Activated CD4-positive, alpha-beta T cell treated with anti-CD3 and anti-CD28 coated beads for 48 hours (primary cell): ENCODE measurements at regions not wholly inside any gene's neighbourhood (a gene's known extent, or its start where the extent isn't known, plus 50 kb on each side); places are given as distances from the start of the nearest gene placed in this dataset.
"Not testable (repeated sequence)": the region's sequence is repeated elsewhere in the genome, so short reads cannot be mapped to it uniquely, and the experiment has no call there.

Experiments used
- DNase-seq: peaks from one replicate; pipeline ENCODE4 v3.0.0-alpha.2; 2020

DNA sequence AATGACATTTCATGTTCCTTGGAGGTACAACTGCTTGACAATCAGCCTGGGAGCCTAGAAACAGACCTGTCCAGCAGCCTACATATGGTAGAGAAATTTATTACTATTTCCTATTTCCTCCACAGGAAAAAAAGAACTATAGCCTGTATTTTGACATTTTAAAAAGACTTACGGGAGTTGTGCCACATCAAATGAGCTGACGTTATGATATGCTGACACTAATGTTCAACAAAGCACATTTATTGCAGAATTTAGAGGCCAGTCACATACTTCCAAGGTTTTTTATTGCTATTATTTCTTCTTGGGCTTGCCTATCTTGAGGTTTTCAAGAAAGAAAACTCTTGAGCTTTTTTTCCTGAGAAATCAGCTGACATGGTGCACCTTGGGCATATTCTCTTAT lies 305.3 kb downstream of the LRIG3 start:
- no peak for DNase-seq

DNA sequence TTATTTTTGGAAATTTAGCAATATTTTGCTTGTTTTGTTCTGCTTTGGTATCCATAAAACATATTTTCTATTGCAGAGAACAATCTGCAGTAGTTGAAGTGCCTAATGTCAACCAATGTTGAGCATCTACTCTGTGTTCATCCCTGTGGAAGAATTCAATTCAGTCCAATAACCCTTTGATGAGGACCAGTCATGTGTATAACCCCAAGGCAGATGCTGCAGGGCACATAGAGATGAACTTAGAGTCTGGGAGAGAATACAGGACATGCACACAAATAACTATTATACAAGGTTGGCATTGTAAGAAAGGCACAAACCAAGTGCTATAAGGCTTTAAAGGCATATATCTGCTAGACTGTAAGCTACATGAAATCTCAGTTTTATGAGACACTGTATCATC lies 304.7 kb downstream of the LRIG3 start:
- no peak for DNase-seq

DNA sequence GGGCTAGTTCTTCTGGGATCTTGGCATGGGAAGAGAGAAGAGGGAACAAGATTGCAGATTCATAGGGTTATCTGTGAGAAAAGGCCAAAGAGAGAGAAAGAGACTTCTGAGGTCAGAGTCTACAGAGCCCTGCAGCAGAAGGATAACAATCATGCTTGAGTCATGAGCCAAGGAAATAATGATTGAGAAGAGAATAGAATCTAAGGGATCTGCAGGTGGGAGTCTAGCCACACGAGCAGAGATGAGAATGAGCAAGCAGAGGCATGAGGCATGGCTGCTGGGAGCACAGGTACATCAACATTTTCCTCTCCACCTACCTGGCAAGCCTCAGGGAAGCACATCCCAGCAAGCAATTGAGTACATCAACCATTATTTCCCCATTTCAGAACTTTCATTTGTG lies 303.7 kb downstream of the LRIG3 start:
- no peak for DNase-seq

DNA sequence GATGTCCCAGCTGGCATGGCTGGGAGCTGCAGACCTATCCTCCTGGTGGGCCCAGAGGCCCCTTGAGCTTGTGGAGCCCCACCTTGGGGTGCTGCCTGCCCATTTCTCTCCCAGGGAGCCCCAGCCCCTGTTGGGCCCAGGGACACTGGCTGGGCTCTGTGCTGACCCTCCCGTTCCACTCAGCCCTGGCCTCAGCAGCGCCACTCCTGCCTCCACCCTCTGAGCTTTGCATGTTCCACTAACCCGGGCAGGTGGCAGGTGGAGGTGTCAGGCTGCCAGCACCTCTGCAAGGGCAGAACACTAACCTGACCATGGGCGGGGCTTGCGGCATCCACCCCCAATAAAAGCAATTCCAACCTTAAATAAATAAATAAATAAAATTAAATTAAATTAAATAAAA lies 299.2 kb downstream of the LRIG3 start:
- no peak for DNase-seq

DNA sequence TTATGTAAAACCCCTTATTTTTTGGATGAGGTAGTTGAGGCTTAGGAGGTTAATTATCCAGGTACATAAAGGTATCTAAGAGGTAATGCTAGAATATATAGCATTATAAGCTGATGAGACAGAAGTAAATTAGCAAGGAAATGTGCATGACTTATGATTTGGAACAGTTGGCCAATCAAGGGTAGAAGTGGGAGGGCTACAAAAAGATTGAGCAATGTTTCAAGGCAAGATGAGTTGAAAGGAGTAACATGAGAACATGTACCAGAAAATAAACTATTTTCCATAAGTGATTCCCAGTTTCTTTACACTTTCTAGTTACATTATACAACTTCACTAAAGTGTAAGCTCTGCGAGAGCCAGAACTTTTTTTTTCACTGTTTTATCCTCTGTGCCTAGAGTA lies 290.9 kb downstream of the LRIG3 start:
- DNase-seq: no peak

DNA sequence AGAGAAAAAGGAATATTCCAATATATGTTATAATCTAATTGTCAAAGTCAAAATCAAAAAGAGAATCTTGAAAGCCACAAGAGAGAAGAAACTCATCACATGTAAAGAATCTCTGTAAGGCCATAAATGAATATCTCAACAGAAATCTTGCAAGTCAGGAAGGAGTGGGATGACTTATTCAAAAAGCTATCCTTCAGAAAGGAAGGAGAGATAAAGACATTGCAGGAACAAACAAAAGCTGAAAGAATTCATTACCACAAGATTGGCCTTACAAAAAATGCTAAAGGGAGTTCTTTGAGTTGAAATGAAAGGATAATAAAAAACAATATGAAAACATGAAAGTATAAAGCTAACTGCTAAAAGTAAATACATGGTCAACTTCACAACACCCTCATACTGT lies 286.8 kb downstream of the LRIG3 start:
- no peak for DNase-seq

DNA sequence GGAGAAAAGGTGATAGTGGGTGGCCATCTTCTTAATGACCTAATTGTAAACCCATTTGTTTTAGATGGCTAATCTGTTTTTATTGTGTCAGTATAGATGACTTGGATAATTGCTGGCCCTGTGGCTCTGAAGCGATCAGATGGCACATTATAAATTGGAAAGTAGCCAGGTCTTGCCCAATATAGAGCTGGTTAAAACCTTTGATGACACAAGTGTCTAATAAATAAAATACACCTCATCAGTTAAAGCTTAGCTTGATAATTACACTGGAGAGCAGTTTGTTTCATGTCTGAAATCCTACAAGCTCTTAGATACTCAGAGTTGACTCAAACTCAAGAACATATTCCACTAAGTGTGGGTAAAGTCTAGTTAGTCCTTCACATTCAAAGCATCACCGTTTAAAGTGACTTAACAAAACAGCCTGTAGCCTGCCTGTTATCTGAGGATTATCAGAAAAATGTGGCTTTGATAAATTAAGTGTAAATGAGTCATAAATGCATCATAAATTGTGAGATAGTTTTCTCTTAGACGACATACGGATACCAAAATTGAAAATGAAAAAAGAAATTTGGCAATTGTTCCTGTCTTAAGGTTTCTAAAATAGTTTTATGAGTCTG lies 280.9 kb downstream of the LRIG3 start:
- DNase-seq: no peak

DNA sequence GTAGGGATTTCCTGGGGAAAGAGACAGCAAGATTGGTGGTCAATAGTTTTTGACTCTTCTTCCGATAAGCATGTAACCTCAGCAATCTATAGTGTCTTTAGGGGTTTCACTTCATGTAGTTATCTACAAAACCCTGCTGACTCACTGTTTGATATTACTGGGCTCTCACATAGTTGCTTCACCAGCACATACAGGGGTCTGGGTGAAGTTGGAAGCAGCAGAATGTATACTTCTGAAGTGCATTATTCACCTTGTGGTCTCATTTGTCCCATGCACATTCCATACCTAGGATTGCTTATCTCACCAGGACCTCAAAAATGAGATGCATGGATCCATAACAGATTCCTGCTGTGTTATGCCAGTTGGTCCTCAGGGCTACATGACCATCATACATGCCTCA lies 280.0 kb downstream of the LRIG3 start:
- DNase-seq: no peak

DNA sequence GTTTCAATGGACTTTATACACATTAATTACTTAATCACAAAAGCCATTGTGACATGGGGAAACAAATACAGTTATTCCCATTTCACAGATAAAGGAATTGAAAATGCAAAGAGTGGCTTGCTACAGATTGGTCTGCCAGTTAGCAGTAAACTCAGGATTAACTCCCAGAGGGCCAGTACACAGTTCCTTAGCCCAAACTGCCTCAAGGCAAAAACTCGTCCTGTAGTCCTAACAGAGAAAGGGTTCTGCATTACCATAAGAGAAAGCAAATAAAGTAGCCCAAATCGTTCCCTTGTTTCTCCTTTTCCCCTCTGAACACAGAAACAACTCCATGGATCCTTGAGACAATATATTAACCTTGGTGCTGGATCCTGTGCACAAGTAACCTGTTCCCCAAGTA lies 274.4 kb downstream of the LRIG3 start:
- no peak for DNase-seq

DNA sequence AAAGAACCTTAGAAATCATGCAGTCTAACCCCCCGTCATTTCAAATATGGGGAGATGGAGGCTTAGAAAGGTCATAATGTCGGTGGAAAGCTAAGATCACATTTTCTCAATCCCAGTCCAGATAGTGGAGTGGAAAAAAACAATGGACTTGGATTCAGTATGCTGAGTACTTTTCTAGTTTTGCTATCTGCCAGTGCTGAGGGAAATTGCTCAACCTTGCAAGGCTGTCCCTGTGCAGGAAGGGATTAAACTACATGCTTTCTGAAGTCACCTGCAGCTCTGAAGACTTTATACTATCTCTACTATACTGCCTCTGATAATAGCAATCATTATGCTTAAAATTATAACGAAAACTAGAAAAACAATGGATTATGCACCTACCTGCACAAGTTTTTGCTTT lies 272.8 kb downstream of the LRIG3 start:
- no peak for DNase-seq

DNA sequence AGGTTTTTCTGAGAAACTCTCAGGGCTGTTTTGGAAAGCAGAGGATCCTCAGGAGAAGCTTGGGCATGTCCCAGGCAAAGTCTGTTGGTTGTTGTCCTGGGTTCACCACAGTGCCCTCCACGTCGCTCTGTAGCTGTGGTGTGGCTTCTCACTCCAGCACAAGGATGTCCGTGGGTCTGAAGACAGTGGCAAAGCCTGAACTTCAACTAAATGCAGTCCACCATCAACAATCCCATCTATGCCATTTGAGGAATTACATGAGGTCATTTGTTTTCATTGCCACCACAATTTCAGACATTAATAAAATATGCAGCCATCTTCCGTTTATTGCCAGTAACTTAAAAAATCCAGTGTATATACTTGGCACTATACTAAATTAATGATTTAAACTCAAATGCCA lies 272.1 kb downstream of the LRIG3 start:
- no peak for DNase-seq

DNA sequence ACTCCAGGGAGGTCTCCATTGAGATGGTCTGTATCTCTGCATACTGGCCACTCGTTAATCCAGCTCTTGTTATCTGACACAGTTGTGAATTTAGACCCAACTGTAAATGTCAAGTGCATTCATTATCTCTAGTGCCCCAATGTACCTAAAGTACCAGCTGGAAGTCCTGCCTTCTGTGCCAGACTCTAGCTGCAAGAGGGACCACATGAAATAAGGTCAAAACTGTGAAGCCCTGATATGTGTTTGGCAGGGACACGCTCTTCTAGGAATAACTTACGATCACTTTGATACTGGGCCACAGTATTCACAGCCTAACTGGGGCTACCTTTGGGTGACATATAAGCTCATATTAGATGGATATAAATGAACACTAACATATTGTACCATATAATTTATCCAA lies 268.5 kb downstream of the LRIG3 start:
- DNase-seq: no peak

DNA sequence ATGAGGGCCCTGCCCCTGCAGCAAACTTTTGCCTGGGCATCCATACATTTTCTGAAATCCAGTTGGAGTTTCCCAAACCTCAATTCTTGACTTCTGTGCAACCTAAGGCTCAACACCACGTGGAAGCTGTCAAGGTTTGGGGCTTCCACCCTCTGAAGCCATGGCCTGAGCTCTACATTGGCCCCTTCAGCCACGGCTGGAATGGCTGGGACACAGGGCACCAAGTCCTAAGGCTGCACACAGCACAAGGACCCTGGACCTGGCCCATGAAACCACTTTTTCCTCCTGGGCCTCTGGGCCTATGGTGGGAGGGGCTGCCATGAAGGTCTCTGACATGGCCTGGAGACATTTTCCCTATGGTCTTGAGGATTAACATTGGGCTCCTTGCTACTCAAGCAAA lies 266.3 kb downstream of the LRIG3 start:
- no peak for DNase-seq

DNA sequence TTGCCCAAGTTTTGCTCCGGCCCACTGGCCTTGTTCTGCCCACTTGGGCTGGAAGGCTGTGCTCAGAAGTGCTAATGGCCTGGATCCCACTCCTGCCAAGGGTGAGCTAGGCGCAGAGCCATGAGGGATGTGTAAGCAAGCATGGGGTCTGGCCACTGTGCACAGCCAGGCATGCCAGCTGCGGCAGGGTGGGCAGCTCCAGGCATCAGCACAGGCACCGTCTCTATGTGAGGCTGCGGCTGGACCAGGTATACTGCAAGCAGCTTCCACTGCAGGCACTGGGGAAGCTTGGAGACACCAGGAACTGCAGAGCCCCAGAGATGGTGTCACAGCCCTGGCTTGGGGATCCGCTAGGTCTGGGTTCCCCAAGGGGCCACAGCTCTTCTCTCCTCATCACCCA lies 264.9 kb downstream of the LRIG3 start:
- DNase-seq: no peak

DNA sequence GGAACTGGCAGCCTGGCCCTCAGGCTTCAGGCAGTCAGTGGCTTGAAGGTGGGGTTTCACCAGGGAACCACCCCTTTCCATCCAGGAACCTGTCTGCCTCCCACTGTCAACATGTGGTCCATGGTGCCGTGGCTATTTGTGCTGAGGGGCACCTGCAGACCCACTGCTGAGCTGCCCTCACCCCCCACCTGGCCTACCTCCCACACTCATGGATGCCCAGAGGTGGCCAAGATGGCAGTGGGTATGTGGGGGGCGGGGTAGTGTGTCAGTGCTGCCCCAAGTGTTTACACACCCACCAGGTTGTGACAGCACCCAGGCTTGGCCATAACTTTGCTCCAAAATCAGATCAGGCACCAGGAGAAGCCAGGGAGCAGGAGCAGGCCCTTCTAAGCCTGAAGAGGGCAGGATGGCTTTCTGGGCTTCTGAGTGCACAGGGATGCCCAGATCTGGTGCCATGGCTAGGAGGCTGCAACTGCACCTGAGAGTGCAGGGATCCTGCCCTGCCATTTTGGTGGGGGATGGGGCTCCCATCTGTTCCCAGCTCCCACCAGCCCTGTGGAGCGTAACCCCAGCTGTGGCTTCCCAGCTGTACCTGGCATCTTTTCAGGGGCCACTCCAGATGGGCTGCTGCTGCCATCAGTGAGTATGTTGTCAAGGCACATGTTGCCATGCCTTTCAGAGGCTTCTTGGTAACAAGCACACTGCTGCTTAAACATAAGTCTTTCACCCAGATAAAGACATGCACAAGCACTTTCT lies 263.9 kb downstream of the LRIG3 start:
- no peak for DNase-seq

DNA sequence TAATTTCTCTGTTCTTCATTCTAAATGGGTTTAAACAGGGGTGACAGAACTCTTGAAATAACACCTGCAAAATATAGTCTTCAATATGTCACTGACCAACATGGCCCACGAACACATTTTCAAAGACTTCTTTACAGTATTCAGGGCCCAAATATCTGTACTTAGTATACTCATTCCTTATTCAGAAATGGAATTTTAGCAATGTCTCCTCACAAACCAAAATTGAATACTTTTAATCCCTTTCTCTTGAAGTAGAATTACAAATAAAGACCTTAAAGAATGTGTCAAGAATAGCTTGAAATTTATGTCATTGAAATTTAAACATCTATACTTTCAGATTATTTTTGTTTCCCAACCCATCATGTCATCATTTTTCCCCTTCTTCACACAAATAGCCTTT lies 263.1 kb downstream of the LRIG3 start:
- DNase-seq: no peak

DNA sequence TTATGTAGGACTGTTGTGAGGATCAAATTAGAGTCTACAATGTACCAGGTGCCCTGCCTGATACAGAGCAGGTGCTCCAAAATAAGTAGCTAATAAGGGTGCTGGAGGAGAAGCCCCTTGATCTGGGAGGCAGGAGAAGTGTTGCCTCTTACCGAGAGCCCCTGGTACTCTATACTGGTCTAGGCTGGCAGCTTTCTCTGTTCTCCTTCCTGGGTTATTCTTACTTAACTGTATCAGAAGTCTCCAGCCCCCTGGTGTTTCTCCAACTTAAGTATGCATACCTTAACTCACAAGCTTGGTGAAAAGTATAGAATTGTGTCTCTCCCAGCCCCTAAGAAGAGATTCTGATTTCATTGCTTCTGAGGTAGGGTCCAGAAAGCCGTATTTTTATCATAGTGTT lies 254.9 kb downstream of the LRIG3 start:
- no peak for DNase-seq

DNA sequence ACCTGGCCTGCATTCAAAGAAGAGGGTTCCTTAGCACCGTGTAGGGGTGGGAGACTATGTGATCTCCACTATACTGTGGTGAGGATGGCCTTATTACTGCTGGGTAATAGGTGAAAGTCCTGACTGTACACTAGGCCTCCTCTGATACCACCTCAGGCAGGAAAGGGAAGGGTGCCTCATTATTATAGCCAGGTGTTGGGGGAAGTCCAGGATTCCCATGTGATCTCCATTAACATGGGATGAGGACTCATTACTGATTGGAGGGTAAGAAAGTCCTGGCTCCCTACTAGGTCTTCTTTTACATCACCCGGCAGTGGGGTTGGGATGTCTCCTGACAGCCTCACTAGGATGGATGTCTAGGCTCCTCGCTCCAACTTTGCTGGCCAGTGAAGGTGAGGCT lies 252.1 kb downstream of the LRIG3 start:
- no peak for DNase-seq

DNA sequence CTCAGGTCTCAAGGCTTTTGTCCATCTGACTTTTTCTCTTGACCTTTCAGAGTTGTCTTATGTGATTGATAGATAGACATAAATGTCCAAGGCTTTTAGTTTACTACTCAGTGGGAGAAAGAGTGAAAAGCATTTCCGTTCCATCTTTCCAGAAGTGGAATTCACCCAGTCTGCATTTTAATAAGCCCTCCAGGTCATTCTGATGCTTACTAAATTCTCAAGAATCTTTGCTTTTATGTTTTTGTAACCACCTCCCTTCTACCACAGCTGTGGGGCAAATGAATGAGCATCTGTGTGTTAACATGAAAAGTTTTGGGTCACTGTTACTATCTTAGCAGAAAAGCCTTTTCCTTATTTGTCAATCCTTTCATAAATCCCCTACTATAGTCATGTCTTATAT lies 251.4 kb downstream of the LRIG3 start:
- DNase-seq: no peak

DNA sequence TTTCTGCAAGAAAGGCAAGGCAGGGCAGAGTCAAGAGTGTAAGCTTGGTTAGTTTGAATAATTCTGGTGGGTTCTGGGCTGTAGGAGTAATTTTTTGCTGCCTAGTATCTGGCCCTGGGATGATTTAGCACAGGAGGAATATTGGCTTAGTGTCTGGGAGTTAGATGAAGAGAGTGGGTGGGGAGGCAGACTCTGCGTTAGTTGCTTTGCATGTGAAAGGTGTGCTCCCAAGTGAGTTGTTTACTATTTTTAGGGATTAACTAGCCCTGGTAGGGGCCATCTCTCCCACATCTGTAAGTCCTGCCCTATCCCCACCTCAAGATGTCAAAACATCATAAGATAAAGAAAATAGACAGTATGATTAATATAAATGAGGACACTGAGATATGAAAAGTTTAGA lies 249.7 kb downstream of the LRIG3 start:
- DNase-seq: no peak

DNA sequence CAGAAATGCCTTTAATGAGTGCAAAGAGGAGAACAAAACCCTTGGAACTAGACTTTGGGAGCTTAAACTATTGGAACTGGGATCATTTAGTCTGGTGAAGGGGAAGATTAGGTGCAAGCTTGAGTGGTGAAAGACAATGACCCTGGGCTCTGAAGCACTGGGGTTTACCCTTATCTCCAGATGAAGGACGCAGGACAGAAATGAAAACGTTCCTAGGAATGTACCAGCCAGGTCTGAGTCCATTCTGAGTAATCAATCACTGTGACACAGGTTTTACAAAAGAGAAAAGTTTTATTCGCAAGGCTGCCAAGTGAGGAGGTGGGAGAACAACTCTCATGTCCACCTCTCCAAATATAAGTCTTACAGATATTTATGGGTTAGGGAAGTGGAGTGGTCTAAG lies 249.1 kb downstream of the LRIG3 start:
- DNase-seq: no peak

DNA sequence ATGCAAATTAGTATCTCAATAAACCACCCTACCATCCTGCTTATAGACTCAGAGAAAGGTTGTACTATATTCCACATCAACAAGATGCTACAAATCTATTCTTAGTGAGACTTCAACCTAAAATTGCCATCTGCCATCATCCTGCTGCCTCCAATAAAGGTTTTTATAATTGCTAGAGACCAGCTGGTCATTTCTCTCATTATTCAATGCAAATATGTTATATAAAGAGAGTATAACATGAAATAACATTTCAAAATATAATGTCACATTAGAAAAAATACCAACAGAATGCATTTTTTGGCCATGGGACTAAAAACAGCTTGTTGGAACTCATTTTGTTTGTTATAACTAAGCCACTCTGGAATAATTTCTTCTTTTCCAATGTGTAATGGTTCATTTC lies 247.3 kb downstream of the LRIG3 start:
- DNase-seq: no peak

DNA sequence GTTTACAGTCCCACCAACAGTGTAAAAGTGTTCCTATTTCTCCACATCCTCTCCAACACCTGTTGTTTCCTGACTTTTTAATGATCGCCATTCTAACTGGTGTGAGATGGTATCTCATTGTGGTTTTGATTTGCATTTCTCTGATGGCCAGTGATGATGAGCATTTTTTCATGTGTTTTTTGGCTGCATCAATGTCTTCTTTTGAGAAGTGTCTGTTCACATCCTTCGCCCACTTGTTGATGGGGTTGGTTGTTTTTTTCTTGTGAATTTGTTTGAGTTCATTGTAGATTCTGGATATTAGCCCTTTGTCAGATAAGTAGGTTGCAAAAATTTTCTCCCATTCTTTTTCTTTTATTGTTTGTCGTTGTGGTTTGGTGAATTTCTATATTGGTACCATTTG lies 242.5 kb downstream of the LRIG3 start:
- DNase-seq: not testable (repeated sequence)

DNA sequence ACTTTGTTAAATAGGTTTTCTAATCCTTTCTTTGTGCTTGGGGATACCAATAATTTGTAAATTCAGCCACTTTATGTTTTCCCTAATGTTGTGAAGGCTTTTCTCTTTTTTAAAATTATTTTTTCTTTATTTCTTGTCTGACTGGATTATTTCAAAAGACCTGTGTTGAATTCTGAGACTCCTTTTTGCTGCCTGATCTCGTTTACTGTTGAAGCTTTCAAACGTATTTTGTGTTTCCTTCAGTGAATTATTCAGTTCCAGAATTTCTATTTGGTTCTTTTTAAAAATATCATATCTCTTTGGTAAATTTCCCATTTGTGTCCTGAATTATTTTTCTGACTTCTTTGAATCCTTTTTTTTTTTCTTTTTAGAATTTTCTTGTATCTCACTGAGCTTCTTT lies 241.6 kb downstream of the LRIG3 start:
- no peak for DNase-seq

DNA sequence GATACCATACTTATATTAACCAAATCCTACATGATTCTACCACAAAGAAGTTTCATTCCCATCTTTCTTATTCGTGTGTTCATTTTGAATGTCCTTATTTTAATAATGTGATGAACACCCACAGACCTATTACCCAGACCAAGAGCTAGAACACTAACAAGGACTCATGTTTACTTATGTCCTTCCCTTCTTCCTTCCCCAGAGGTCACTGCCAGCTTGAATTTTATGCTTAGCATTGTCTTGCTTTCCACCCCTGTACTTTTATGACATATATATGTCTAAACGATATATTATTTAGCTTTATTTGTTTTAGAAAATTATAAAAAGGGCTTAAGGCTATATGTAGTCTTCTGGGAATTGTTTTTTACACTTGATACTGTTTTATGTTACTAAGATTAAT lies 238.6 kb downstream of the LRIG3 start:
- DNase-seq: no peak
